Ovary (tissue), 7 donors: ENCODE measurements at regions not wholly inside any gene's neighbourhood (a gene's known extent, or its start where the extent isn't known, plus 50 kb on each side); places are given as distances from the start of the nearest gene placed in this dataset.

ENCODE experiments used
- DNase-seq, 5 donors: peaks; one replicate each; pipeline ENCODE4 v3.0.0-alpha.2; 2019 to 2020
- H3K27ac ChIP-seq, 2 donors: fragments of 200-600 bp; one replicate each; pipeline versions ENCODE4 v1.5.1 to v1.8.0; 2019 to 2022
- H3K27me3 ChIP-seq: fragments of 200-600 bp; one replicate; pipeline ENCODE4 v1.8.0; 2022
- H3K36me3 ChIP-seq: fragments of 200-600 bp; sonication (generic); one replicate; pipeline ENCODE4 v1.5.1; 2019
- H3K4me1 ChIP-seq: one replicate; pipeline ENCODE4 v1.8.1; 2013; ENCODE audit warnings: mild to moderate bottlenecking, moderate library complexity; ENCODE audit not compliant: insufficient read depth
- H3K4me3 ChIP-seq: fragments of 200-600 bp; sonication (generic); one replicate; pipeline ENCODE4 v1.5.1; 2017
- H3K9me3 ChIP-seq, 2 donors: fragments of 200-600 bp in 1 of 2; sonication (generic) in 1 of 2; one replicate each; pipeline versions ENCODE4 v1.5.1 to v1.8.1; 2013 to 2019; ENCODE audit warnings: mild to moderate bottlenecking in 1 of 2, moderate library complexity in 1 of 2
- CTCF ChIP-seq, 3 donors: fragments of 450-650 bp in 2 of 3; fragments of 200-600 bp in 1 of 3; IDR thresholded peaks; one replicate each; pipeline versions ENCODE4 v1.5.1 to v1.8.0; 2016 to 2022; ENCODE audit warnings: antibody characterized with exemption in 3 of 3, mild to moderate bottlenecking in 1 of 3
- EP300 ChIP-seq: sonication (generic); formaldehyde crosslinking; IDR thresholded peaks from one replicate; pipeline ENCODE4 v1.6.1; 2017; ENCODE audit warnings: antibody characterized with exemption
- POLR2A ChIP-seq: fragments of 450-650 bp; IDR thresholded peaks from one replicate; pipeline ENCODE4 v1.6.1; 2017; ENCODE audit warnings: antibody characterized with exemption, mild to moderate bottlenecking, moderate library complexity
- WGBS, 3 donors: extraction: QIAGEN DNeasy Blood & Tissue Kit in 1 of 3; methylation state at CpG; one replicate each; pipeline versions ENCODE4 v1.1.5 to v1.1.7; 2013 to 2017; 5-methylcytosine and 5-hydroxymethylcytosine counted together
- intact Hi-C, 4 donors: fragments of 100-400 bp; cut with DNase I; formaldehyde crosslinking; loops; one replicate each; pipeline versions ENCODE4 v1.11.0 to v1.15.1; 2022 to 2023
- donor health status: DM: no; HTN: no; CAD: no; lungs with moderate emphysema.
- donor health status: DM: no; HTN: no; CAD: no.
- donor health status: Bipolar disorder and iron deficiency.
- donor health status: DM: no; HTN: no; CAD: no.
- donor health status: DM: yes; HTN: yes; CAD: no.

- Histone ChIP-seq H3K4me1 (no peaks in the 10 kb centered on the region), H3K4me3 (no peak overlapping the region), H3K27ac (no peak overlapping the region), H3K36me3 (no peaks in the 10 kb centered on the region), H3K9me3 (no peaks in the 10 kb centered on the region), H3K27me3 (no peaks in the 10 kb centered on the region)
- DNase-seq = no peak
- WGBS, 3 donors = 68 to 77% (median 72%) methylated on average over 2 of the region's 2 CpGs
- TF ChIP-seq POLR2A = no peak
- TF ChIP-seq EP300 = no peak
- TF ChIP-seq CTCF (IDR thresholded peaks at IDR 0.05) = no peak
- intact Hi-C loops = no loop called here
Measured at GRCh38 chr1:5572794-5573193, 419.4 kb downstream of the NPHP4 start.

GRCh38 chr1:5571861-5572401 lies 420.3 kb downstream of the NPHP4 start:
- Histone ChIP-seq H3K36me3 (no peaks in the 10 kb centered on the region), H3K4me3 (no peak overlapping the region), H3K27me3 (no peaks in the 10 kb centered on the region), H3K27ac (no peak overlapping the region), H3K9me3 (no peaks in the 10 kb centered on the region), H3K4me1 (no peaks in the 10 kb centered on the region)
- TF ChIP-seq EP300 (no peak), POLR2A (no peak), CTCF (IDR thresholded peaks at IDR 0.05) (no peak)
- DNase-seq = no peak
- 84 to 87% (median 85%) methylated on average over 11 of the region's 11 CpGs for WGBS, 3 donors
- intact Hi-C loops = no loop called here

GRCh38 chr1:5571438-5571837 lies 420.8 kb downstream of the NPHP4 start:
- Histone ChIP-seq H3K4me1 (no peaks in the 10 kb centered on the region), H3K4me3 (no peak overlapping the region), H3K27me3 (no peaks in the 10 kb centered on the region), H3K27ac (no peak overlapping the region), H3K36me3 (no peaks in the 10 kb centered on the region), H3K9me3 (no peaks in the 10 kb centered on the region)
- intact Hi-C loops = no loop called here
- TF ChIP-seq POLR2A (no peak), CTCF (IDR thresholded peaks at IDR 0.05) (no peak), EP300 (no peak)
- 64 to 69% (median 68%) methylated on average over 5 of the region's 5 CpGs for WGBS, 3 donors
- DNase-seq = no peak

- H3K27me3 ChIP-seq = no peaks in the 10 kb centered on the region
- H3K9me3 ChIP-seq = no peaks in the 10 kb centered on the region
- no peak overlapping the region for H3K27ac ChIP-seq
- TF ChIP-seq CTCF (IDR thresholded peaks at IDR 0.05) (no peak), POLR2A (no peak), EP300 (no peak)
- intact Hi-C loops = no loop called here
- DNase-seq = no peak
- no peak overlapping the region for H3K4me3 ChIP-seq
- 40 to 55% (median 40%) methylated on average over 2 of the region's 2 CpGs for WGBS, 3 donors
- H3K4me1 ChIP-seq = no peaks in the 10 kb centered on the region
- no peaks in the 10 kb centered on the region for H3K36me3 ChIP-seq
Measured at GRCh38 chr1:5570931-5571330, 421.3 kb downstream of the NPHP4 start.
